MM.1S (cell line): ENCODE measurements at regions not wholly inside any gene's neighbourhood (a gene's known extent, or its start where the extent isn't known, plus 50 kb on each side); places are given as distances from the start of the nearest gene placed in this dataset.
"Not testable (repeated sequence)": the region's sequence is repeated elsewhere in the genome, so short reads cannot be mapped to it uniquely, and the experiment has no call there.

Experiments used
- CTCF ChIP-seq: fragments of 300-600 bp; sonication (generic); IDR thresholded peaks from 2 replicates; pipeline ENCODE4 v1.5.1; 2016; ENCODE audit warnings: antibody characterized with exemption, low read length, mixed read lengths
- EZH2 ChIP-seq: fragments of 300-600 bp; sonication (generic); optimal IDR thresholded peaks from 2 replicates; pipeline ENCODE3; 2017; ENCODE audit warnings: low read depth, mild to moderate bottlenecking, antibody characterized with exemption, low read length, mixed read lengths
- EZH2phosphoT487 ChIP-seq: fragments of 300-600 bp; sonication (generic); IDR thresholded peaks from 2 replicates; pipeline ENCODE4 v1.6.1; 2018; ENCODE audit warnings: antibody characterized with exemption, low read length

DNA sequence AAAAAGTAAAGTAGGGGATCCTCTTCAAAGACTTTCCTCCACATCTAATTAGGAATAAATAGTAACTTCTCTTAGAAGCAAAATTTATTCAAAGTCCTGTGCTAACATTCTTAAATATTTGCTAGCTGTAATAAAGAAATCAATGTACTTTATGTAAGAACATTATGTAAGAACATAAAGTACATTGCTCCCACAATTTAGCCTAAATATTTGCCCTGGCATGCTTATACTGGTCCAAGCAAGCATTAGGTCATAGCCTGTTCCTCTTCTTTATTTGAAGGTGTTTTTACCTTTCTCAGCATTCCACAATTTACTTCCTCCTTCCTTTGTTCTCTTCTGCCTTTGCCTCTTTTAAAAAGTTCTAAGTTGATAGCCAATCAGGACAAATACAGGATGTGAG is 1480.5 kb upstream of the TENM4 start:
- TF ChIP-seq EZH2, CTCF, EZH2phosphoT487: not testable (repeated sequence)
